NOMO-1 treated with DMSO at 0.1 percent for 48 hours (cell line): ENCODE measurements at regions not wholly inside any gene's neighbourhood (a gene's known extent, or its start where the extent isn't known, plus 50 kb on each side); places are given as distances from the start of the nearest gene placed in this dataset.

Experiments
- DNase-seq: peaks from one replicate; lab custom pipeline; 2025; ENCODE audit not compliant: unreplicated experiment; lab: John Stamatoyannopoulos, UW

DNA sequence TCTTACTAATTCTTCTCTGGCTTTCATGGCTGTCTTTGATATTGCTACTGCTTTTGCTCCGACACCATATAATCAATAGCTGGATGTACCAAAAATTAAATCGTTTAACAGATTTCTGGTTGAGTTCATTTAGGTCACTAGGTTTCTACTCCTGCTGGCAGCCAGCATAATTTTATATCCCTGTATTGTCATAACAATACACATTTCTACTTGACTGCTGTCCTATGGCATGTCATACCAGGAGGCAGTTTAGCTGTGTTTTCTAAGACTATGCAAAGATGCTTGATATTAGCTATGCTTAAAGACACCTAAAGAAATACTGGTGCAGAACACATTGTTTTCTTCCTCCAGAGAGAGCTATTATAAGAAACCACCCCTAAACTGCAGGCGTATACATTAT is 337.2 kb upstream of the CDH6 start:
- no peak for DNase-seq

GRCh38 chr5:30853158-30853557 is 340.3 kb upstream of the CDH6 start:
- no peak for DNase-seq

GRCh38 chr5:30850866-30851265 is 342.6 kb upstream of the CDH6 start:
- no peak for DNase-seq

GRCh38 chr5:30849931-30850710 is 343.4 kb upstream of the CDH6 start:
- DNase-seq = no peak

GRCh38 chr5:30846171-30846570 is 347.3 kb upstream of the CDH6 start:
- no peak for DNase-seq

DNA sequence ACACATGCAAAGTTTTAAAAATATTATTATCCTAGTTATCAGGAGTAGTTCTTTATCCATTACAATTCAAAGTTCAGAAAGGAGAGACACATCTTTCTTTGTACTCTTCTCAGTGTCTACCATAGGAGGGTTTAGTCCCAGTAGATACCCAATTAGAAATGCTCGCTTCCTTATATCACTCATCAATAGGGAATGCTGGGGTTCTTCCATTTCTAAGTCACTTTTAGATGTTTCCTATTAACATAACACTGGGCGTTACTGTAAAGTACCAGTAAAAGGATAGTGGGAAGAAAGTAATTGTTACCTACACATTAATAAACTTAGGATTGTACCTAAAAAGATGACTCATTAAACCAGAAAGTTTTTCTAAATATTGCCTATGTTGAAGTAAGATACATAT is 348.3 kb upstream of the CDH6 start:
- no peak for DNase-seq

DNA sequence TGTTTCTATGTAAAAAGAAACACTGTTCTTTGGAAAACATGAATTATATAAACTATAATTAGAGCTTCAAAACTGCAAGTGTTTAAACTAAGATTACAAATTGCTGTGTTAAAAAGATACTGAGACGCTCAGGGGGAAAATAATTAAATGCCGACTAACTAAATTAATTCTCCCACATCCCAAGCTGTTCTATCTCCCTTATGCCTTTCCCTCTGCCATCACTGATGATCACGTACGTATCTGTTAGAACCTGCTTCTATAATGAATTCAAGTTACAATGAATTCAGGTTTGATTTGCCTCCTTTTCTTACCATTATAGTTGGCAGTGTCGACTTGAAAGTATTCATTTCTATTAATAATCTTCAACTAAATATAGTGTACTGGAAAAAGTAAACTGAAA is 349.9 kb upstream of the CDH6 start:
- DNase-seq = no peak

DNA sequence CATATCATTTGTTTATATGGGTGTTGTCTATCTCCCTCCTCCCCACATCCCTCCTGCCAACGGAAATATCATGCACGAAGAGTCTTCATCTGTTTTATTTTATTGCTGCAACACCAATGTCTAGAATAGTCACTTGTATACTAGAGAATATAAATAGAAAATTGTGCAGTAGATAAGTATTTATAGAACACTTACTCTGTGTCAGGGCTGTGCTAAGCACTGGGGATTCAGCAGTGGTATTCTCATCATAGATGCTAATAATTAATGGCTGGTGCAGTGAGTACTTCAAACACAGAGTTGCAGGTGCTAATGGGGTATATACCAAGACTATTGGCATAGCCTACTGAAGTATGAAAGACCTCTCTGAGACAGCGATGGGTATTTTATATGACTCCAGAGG is 353.5 kb upstream of the CDH6 start:
- DNase-seq = no peak

- DNase-seq = no peak
Observed at GRCh38 chr5:30838936-30839496, 354.5 kb upstream of the CDH6 start.

GRCh38 chr5:30832519-30832918 is 361.0 kb upstream of the CDH6 start:
- DNase-seq = no peak

DNA sequence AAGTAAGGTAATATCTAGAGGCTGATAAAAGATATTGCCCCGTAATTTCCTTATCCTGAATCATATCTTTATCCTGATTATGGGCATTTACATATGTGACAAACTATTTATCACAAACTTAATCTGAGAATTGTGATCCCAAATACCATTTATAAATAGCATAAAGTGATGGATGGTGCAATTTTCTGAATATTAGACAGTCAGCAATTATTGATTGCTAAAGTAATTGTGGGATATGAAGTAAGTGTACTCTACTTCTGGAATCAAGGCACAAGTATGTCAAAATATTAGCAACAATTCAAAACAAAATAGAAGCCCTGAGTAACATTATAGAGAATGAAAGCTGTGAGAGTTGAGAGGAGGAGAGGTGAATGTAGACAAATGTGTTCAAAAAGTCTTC is 361.9 kb upstream of the CDH6 start:
- no peak for DNase-seq

GRCh38 chr5:30831123-30831522 is 362.4 kb upstream of the CDH6 start:
- DNase-seq = no peak

- no peak for DNase-seq
Observed at GRCh38 chr5:30811298-30811697, 382.2 kb upstream of the CDH6 start.

GRCh38 chr5:30809933-30810332 is 383.6 kb upstream of the CDH6 start:
- no peak for DNase-seq

DNA sequence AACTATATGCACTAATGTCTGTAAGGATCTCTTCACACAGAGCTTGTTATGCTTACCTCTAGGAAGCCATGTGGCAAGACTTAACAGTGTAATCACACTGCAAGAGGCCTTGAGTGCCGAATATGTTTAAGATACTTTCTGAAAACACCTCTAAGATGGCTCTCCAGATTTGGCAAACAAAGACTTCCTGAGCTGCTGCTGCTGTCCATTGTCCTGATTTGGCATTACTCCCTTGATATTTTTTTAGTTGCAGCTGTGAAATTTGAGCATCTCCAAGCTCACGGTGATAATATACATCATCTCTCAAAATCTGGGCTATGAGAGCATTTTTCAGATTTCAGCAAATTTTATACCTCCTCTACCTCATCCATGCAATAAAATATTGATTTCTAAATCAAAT is 384.5 kb upstream of the CDH6 start:
- DNase-seq = no peak

DNA sequence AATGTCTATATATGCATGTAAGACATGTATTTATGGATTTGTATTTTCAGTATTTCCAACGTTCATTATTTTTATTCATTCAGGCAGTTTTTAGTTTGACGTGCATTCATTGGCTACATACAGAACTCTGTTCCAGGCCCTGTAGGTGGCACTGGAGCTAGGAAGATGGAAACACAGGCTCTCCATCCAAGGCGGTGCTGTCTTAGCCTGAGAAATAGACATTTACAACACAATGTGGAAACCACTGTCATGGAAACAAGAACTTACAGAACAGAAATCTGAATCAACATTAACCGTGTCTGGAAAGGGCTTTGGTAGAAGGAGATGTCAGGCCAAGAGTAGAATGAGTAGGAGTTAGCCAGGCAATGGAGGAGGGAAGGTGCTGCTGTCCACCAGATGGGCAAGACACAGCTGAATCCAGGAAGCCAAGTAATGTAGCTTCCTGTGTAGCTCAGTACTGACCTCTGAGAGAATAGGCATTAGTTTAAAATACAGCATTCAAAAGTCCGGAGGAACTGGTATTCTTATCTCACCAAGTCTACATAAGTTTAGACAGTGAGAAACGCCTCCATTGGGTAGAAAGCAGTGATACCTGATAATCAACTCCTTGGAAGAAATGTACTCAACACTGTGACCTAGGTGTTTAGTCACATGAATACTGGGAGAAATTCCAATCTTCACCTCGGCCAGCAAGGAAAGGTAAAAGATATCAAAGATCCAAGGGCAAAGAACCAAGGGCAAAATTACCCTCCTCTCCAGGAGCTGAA is 388.6 kb upstream of the CDH6 start:
- no peak for DNase-seq

DNA sequence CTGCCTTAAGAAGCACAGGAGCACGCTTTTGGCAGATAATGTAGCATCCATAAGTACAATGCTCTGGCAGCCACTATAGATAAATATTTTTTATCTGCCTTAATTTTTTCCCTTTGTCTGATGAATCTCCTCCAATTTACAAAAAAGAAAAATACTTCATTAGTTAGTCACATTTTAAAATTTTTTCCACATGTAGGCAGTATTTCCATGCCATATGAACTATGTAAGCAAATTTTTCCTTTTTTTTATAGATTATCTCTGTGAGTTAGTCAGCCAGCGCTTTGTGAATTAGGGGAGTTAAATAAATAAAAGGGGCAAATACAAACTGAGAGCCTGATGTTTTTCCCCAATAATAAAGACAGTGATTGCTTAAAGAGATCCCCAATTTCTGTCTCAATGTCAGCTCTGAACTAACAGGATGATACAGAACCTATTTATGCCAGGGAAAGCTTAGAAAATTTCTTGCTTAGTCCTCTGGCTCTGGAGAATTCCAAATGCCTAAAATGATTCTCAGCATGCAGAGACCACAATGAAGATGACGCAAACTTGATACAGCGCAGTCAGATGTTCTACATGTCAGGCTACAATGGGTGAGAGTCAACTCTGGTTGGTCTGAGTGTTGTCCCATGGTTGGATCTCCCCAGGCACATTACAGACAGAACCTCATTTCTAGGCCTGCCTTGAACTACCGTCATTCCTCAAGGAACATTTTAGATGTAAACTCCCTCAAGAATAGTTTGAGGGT is 390.4 kb upstream of the CDH6 start:
- DNase-seq = no peak

DNA sequence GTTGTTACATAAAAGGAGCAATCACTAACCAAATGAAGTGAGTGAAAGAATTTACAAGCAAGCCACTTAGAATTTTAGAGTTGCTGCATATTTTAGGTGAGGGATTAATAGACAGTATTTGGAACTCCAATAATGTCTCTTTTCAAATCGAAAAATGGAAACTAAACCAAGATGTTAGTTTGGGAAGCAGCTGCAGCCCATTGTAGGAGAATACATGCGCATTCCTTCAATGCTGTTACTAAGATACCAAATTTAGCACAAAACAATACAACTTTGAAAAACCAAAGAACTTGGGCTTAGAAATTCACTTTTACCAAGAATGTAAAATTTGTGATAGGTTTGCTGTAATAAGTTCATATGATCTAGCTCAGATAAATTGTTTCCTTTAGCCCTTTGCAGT is 411.8 kb upstream of the CDH6 start:
- no peak for DNase-seq

DNA sequence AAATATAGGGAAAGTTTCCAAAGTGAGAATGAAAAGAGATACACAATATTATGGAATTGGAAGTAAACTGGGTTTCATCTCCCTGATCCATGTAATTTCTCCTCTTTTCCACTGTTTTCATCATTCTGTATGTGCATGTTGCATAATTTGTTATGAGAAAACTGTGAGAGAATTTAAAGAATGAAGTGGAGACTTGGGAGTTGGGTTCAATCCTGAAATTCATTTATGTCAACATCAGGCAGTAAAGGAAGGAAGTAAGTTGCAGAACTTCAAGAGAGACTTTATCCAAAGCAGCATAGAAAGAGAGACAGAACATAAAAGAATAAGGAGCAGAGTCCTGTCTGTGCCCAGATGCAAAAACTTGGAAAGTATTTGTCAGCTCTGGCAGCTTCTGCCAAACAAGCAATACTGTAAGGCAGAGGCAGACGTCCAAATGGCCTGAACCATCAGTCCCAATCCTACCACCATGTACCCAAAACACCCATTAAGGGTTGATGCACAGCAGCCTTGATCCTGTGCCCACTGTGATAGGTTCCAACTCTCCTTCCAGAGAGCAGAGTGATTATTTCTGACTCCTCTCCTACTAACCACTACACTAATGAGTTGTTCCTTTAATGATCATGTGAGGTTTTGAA is 425.3 kb upstream of the CDH6 start:
- no peak for DNase-seq

GRCh38 chr5:30765706-30766105 is 427.8 kb upstream of the CDH6 start:
- no peak for DNase-seq

- no peak for DNase-seq
Observed at GRCh38 chr5:30765227-30765626, 428.3 kb upstream of the CDH6 start.
